H1 (cell line): ENCODE measurements at regions not wholly inside any gene's neighbourhood (a gene's known extent, or its start where the extent isn't known, plus 50 kb on each side); places are given as distances from the start of the nearest gene placed in this dataset.

Experiments
- SAP30 ChIP-seq: fragments of 300-600 bp; sonication (generic); IDR thresholded peaks from 2 replicates; pipeline ENCODE4 v1.7.1; 2012; ENCODE audit warnings: low read length, moderate library complexity, mild to moderate bottlenecking, inconsistent platforms; ENCODE audit not compliant: insufficient read depth, insufficient replicate concordance
- SP2 ChIP-seq: IDR thresholded peaks from 2 replicates; pipeline ENCODE4 v1.6.1; 2012; ENCODE audit warnings: mild to moderate bottlenecking, low read length, inconsistent platforms

DNA sequence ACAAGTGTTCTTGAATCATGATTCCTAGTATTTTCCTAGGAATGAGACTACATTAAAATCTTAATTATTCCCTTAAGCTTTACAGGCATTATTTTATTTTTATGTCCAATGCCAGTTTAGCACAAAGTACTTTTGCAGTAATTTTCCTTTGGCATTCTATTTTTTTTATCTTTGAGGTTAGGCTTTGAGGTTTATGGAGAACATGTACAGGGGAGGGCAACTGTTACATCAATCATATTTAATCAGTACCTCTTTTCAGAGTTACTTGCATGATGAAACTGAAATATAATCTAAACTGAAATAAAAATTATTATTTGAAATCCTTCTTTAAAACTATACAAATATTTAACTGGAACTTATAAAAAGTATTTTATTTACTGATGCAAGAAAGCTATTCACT is 118.2 kb upstream of the MPDZ start (continued):
- TF ChIP-seq SAP30: no peak
- TF ChIP-seq SP2: no peak
